Keratinocyte (primary cell): ENCODE measurements at regions not wholly inside any gene's neighbourhood (a gene's known extent, or its start where the extent isn't known, plus 50 kb on each side); places are given as distances from the start of the nearest gene placed in this dataset.

Experiments
- DNase-seq: peaks from one replicate; pipeline ENCODE4 v3.0.0-alpha.2; 2011; ENCODE audit warnings: low read depth, missing footprints, low spot score
- FAIRE-seq: peaks from 2 replicates; lab custom pipeline; 2011; peaks lifted over from hg19 to GRCh38; lab: Jason Lieb, UNC
- H2AFZ ChIP-seq: 2 replicates; pipeline ENCODE4 v1.6.0; 2012; ENCODE audit warnings: low read length, control low read depth, inconsistent platforms; ENCODE audit not compliant: control insufficient read depth
- H3K27ac ChIP-seq: 2 replicates; pipeline ENCODE4 v1.5.1; 2011; ENCODE audit warnings: low read length; ENCODE audit not compliant: control insufficient read depth, insufficient read depth
- H3K27me3 ChIP-seq: 3 replicates; pipeline ENCODE4 v1.6.0; 2011; ENCODE audit warnings: low read length; ENCODE audit not compliant: control insufficient read depth, insufficient read depth; ENCODE audit errors: extremely low read depth
- H3K36me3 ChIP-seq, 2 experiments: 2 replicates in 1 of 2; 3 replicates in 1 of 2; pipeline ENCODE4 v1.5.1; 2011; ENCODE audit warnings: low read length in 2 of 2, mild to moderate bottlenecking in 1 of 2; ENCODE audit not compliant: control insufficient read depth in 2 of 2, insufficient read depth in 2 of 2; ENCODE audit errors: extremely low read depth in 1 of 2
- H3K4me1 ChIP-seq: 3 replicates; pipeline ENCODE4 v1.5.1; 2011; ENCODE audit warnings: low read length; ENCODE audit not compliant: control insufficient read depth, insufficient read depth; ENCODE audit errors: extremely low read depth
- H3K4me2 ChIP-seq: 3 replicates; pipeline ENCODE4 v1.6.0; 2011; ENCODE audit warnings: low read depth, low read length; ENCODE audit not compliant: control insufficient read depth, insufficient read depth; ENCODE audit errors: extremely low read depth
- H3K4me3 ChIP-seq, 3 experiments: fragments of 200-600 bp in 1 of 3; sonication (generic) in 1 of 3; 2 replicates in 2 of 3; 3 replicates in 1 of 3; pipeline ENCODE4 v1.5.1; 2011 to 2016; ENCODE audit warnings: low read length in 3 of 3, mild to moderate bottlenecking in 3 of 3, control low read depth in 2 of 3, inconsistent platforms in 1 of 3, low read depth in 1 of 3, mixed read lengths in 1 of 3, mixed run types in 1 of 3, moderate library complexity in 1 of 3; ENCODE audit not compliant: control insufficient read depth in 2 of 3, insufficient read depth in 2 of 3; ENCODE audit errors: extremely low read depth in 1 of 3
- H3K79me2 ChIP-seq: 2 replicates; pipeline ENCODE4 v1.6.0; 2012; ENCODE audit warnings: low read length; ENCODE audit not compliant: control insufficient read depth, insufficient read depth
- H3K9ac ChIP-seq: 3 replicates; pipeline ENCODE4 v1.6.0; 2011; ENCODE audit warnings: low read length; ENCODE audit not compliant: control insufficient read depth, insufficient read depth; ENCODE audit errors: extremely low read depth
- H3K9me1 ChIP-seq: 3 replicates; pipeline ENCODE4 v1.6.0; 2011; ENCODE audit warnings: low read length; ENCODE audit not compliant: control insufficient read depth, insufficient read depth; ENCODE audit errors: extremely low read depth
- H3K9me3 ChIP-seq: 2 replicates; pipeline ENCODE4 v1.5.1; 2012; ENCODE audit warnings: low read depth, low read length; ENCODE audit not compliant: control insufficient read depth
- H4K20me1 ChIP-seq: 3 replicates; pipeline ENCODE4 v1.6.0; 2011; ENCODE audit warnings: low read length; ENCODE audit not compliant: control insufficient read depth, insufficient read depth; ENCODE audit errors: extremely low read depth
- EZH2 ChIP-seq: IDR thresholded peaks from one replicate; pipeline ENCODE4 v1.6.1; 2012; ENCODE audit warnings: inconsistent platforms, mild to moderate bottlenecking, low read length, moderate library complexity
- dilution Hi-C: fragments of 300-500 bp; cut with MboI; formaldehyde crosslinking; loops from one replicate; pipeline ENCODE4 v1.7.0; 2020; ENCODE audit warnings: low sequenced_read_pairs; ENCODE audit not compliant: extremely low pct_ligation_motif_present
- TF ChIP-seq, protein P1 (sequence below), 3 experiments: IDR thresholded peaks in 1 of 3; conservative IDR thresholded peaks in 1 of 3; optimal IDR thresholded peaks in 1 of 3; 2 replicates in 2 of 3; 3 replicates in 1 of 3; pipeline versions ENCODE3 to v1.5.1; 2011; ENCODE audit warnings: low read length in 3 of 3, mild to moderate bottlenecking in 3 of 3, moderate library complexity in 2 of 3, control low read depth in 1 of 3, inconsistent platforms in 1 of 3; ENCODE audit not compliant: insufficient read depth in 2 of 3; ENCODE audit errors: extremely low read depth in 1 of 3

DNA sequence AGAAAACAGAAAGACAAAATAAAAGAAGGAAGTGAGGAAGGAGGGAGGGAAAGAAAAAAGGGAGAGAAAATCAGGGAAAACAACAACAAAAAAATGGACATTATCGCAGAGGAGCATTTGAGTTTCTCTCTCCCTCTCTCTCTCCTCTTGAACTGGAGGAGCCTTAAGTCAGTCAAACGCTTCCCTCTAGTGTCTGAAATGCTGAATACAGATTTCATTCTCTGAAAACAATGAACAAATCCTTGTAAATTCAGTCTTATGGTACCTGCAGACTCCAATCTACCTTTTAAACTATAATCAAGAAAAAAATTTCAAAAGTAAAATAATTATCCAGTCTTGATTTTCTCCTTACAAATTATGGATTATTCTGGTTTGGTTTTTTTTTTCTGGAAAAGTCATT, 89.2 kb upstream of the PFKP start:
- Histone ChIP-seq H4K20me1 (no peaks in the 10 kb centered on the region), H3K9ac (no peak overlapping the region), H3K27me3 (no peaks in the 10 kb centered on the region), H3K4me3 (no peak overlapping the region), H3K9me1 (no peaks in the 10 kb centered on the region), H3K36me3 (no peaks in the 10 kb centered on the region), H3K79me2 (no peaks in the 10 kb centered on the region), H3K27ac (no peak overlapping the region), H3K9me3 (no peaks in the 10 kb centered on the region), H3K4me1 (peaks cover 8% of the 10 kb centered on the region), H3K4me2 (no peak overlapping the region), H2AFZ (no peak overlapping the region)
- TF ChIP-seq, protein P1, sequence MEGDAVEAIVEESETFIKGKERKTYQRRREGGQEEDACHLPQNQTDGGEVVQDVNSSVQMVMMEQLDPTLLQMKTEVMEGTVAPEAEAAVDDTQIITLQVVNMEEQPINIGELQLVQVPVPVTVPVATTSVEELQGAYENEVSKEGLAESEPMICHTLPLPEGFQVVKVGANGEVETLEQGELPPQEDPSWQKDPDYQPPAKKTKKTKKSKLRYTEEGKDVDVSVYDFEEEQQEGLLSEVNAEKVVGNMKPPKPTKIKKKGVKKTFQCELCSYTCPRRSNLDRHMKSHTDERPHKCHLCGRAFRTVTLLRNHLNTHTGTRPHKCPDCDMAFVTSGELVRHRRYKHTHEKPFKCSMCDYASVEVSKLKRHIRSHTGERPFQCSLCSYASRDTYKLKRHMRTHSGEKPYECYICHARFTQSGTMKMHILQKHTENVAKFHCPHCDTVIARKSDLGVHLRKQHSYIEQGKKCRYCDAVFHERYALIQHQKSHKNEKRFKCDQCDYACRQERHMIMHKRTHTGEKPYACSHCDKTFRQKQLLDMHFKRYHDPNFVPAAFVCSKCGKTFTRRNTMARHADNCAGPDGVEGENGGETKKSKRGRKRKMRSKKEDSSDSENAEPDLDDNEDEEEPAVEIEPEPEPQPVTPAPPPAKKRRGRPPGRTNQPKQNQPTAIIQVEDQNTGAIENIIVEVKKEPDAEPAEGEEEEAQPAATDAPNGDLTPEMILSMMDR (optimal IDR thresholded peaks at IDR 0.05 in 1 of 3, IDR thresholded peaks at IDR 0.05 in 1 of 3, conservative IDR thresholded peaks at IDR 0.05 in 1 of 3; ENCODE audit: extremely low read depth in 1 of 3, insufficient read depth in 2 of 3, low read length in 3 of 3): peak; percentile 31 to 51 (median 50)
- no peak for TF ChIP-seq EZH2
- dilution Hi-C loops: no loop called here
- peak; percentile 9 for FAIRE-seq
- DNase-seq: no peak

GRCh38 chr10:2974503-2975207, 92.7 kb upstream of the PFKP start:
- no peak overlapping the region for H3K27ac ChIP-seq
- DNase-seq (no peak), FAIRE-seq (no peak)
- H3K4me2 ChIP-seq: no peak overlapping the region
- H3K27me3 ChIP-seq: no peaks in the 10 kb centered on the region
- H2AFZ ChIP-seq: no peak overlapping the region
- no peak overlapping the region for H3K9ac ChIP-seq
- dilution Hi-C loops: no loop called here
- H3K4me1 ChIP-seq: no peaks in the 10 kb centered on the region
- no peaks in the 10 kb centered on the region for H3K9me1 ChIP-seq
- H4K20me1 ChIP-seq: no peaks in the 10 kb centered on the region
- TF ChIP-seq, protein P1 (optimal IDR thresholded peaks at IDR 0.05 in 1 of 3, IDR thresholded peaks at IDR 0.05 in 1 of 3, conservative IDR thresholded peaks at IDR 0.05 in 1 of 3; ENCODE audit: extremely low read depth in 1 of 3, insufficient read depth in 2 of 3, low read length in 3 of 3): no peak
- TF ChIP-seq EZH2: no peak
- no peak overlapping the region for H3K4me3 ChIP-seq
- no peaks in the 10 kb centered on the region for H3K79me2 ChIP-seq
- no peaks in the 10 kb centered on the region for H3K36me3 ChIP-seq
- no peaks in the 10 kb centered on the region for H3K9me3 ChIP-seq
